Ishikawa (cell line): ENCODE measurements at regions not wholly inside any gene's neighbourhood (a gene's known extent, or its start where the extent isn't known, plus 50 kb on each side); places are given as distances from the start of the nearest gene placed in this dataset.

Experiments used
- CEBPB ChIP-seq: IDR thresholded peaks from 2 replicates; pipeline ENCODE4 v1.6.1; 2012
- CREB1 ChIP-seq: IDR thresholded peaks from 2 replicates; pipeline ENCODE4 v1.6.1; 2012; ENCODE audit warnings: low read depth
- EGR1 ChIP-seq: IDR thresholded peaks from 2 replicates; pipeline ENCODE4 v1.6.1; 2012
- EP300 ChIP-seq: IDR thresholded peaks from 2 replicates; pipeline ENCODE4 v1.6.1; 2012; ENCODE audit warnings: borderline replicate concordance
- FOXM1 ChIP-seq: IDR thresholded peaks from 2 replicates; pipeline ENCODE4 v1.6.1; 2012; ENCODE audit warnings: low read depth, borderline replicate concordance
- MAX ChIP-seq: IDR thresholded peaks from 2 replicates; pipeline ENCODE4 v1.6.1; 2012
- NFIC ChIP-seq: IDR thresholded peaks from 2 replicates; pipeline ENCODE4 v1.6.1; 2012
- RAD21 ChIP-seq: IDR thresholded peaks from 2 replicates; pipeline ENCODE4 v1.6.1; 2012; ENCODE audit warnings: low read depth
- REST ChIP-seq: IDR thresholded peaks from 2 replicates; pipeline ENCODE4 v1.6.1; 2012; ENCODE audit warnings: low read depth, mild to moderate bottlenecking
- TAF1 ChIP-seq: IDR thresholded peaks from 2 replicates; pipeline ENCODE4 v1.6.1; 2012; ENCODE audit warnings: low read depth, mild to moderate bottlenecking
- TCF12 ChIP-seq: IDR thresholded peaks from 2 replicates; pipeline ENCODE4 v1.6.1; 2012; ENCODE audit warnings: low read depth
- TEAD4 ChIP-seq: IDR thresholded peaks from 2 replicates; pipeline ENCODE4 v1.6.1; 2012
- USF1 ChIP-seq: IDR thresholded peaks from 2 replicates; pipeline ENCODE4 v1.6.1; 2012
- YY1 ChIP-seq: IDR thresholded peaks from 2 replicates; pipeline ENCODE4 v1.6.1; 2012; ENCODE audit warnings: low read depth
- ZBTB7A ChIP-seq: IDR thresholded peaks from 2 replicates; pipeline ENCODE4 v1.6.1; 2012; ENCODE audit warnings: low read depth

GRCh38 chr13:73341748-73342147 is 282.9 kb downstream of the KLF5 start:
- no peak for TF ChIP-seq CEBPB
- no peak for TF ChIP-seq EGR1
- no peak for TF ChIP-seq USF1
- TF ChIP-seq ZBTB7A: no peak
- TF ChIP-seq MAX: no peak

- TF ChIP-seq CEBPB: no peak
Observed at GRCh38 chr13:73340069-73340468, 281.3 kb downstream of the KLF5 start.

- no peak for TF ChIP-seq NFIC
- no peak for TF ChIP-seq TAF1
- no peak for TF ChIP-seq EP300
- no peak for TF ChIP-seq CREB1
- TF ChIP-seq USF1: no peak
- TF ChIP-seq CEBPB: no peak
- TF ChIP-seq ZBTB7A: no peak
- no peak for TF ChIP-seq TCF12
Observed at GRCh38 chr13:73339086-73339485, 280.3 kb downstream of the KLF5 start.

GRCh38 chr13:73338389-73338788 is 279.6 kb downstream of the KLF5 start:
- TF ChIP-seq FOXM1 (no peak), EP300 (no peak), CEBPB (no peak), REST (no peak), EGR1 (no peak), CREB1 (no peak), USF1 (no peak), TAF1 (no peak), TCF12 (no peak), ZBTB7A (no peak), RAD21 (no peak), YY1 (no peak), MAX (no peak), TEAD4 (no peak)

- TF ChIP-seq MAX (no peak), CEBPB (no peak), NFIC (no peak), TCF12 (no peak), EP300 (no peak), TAF1 (no peak), FOXM1 (no peak), TEAD4 (no peak), USF1 (no peak), RAD21 (no peak), YY1 (no peak), EGR1 (no peak), CREB1 (no peak), ZBTB7A (no peak), REST (no peak)
Observed at GRCh38 chr13:73337532-73337931, 278.7 kb downstream of the KLF5 start.

GRCh38 chr13:73336773-73337172 is 278.0 kb downstream of the KLF5 start:
- no peak for TF ChIP-seq FOXM1
- no peak for TF ChIP-seq REST
- TF ChIP-seq TAF1: no peak
- no peak for TF ChIP-seq TEAD4
